KBM-7 (cell line): ENCODE measurements at regions not wholly inside any gene's neighbourhood (a gene's known extent, or its start where the extent isn't known, plus 50 kb on each side); places are given as distances from the start of the nearest gene placed in this dataset.

Source experiments
- DNase-seq: peaks from one replicate; pipeline ENCODE4 v3.0.0-alpha.2; 2015
- in situ Hi-C: fragments of 300-500 bp; cut with MboI; formaldehyde crosslinking; loops from 2 replicates; pipeline ENCODE4 v1.14.3; 2020; ENCODE audit warnings: low sequenced_read_pairs, low pct_unique_long_range_greater_than_20kb, mixed read lengths

- in situ Hi-C loops: no loop called here
- no peak for DNase-seq
Measured at GRCh38 chr21:35683664-35684304, 376.5 kb downstream of the SETD4 start.

GRCh38 chr21:35682904-35683549 lies 377.3 kb downstream of the SETD4 start:
- in situ Hi-C loops: no loop called here
- no peak for DNase-seq

GRCh38 chr21:35681946-35682345 lies 378.4 kb downstream of the SETD4 start:
- in situ Hi-C loops: no loop called here
- DNase-seq: no peak

- no peak for DNase-seq
- in situ Hi-C loops: no loop called here
Measured at GRCh38 chr21:35679076-35679475, 381.2 kb downstream of the SETD4 start.

GRCh38 chr21:35678393-35678792 lies 381.9 kb downstream of the SETD4 start:
- in situ Hi-C loops: no loop called here
- DNase-seq: no peak

- in situ Hi-C loops: no loop called here
- DNase-seq: no peak
Measured at GRCh38 chr21:35677298-35677841, 383.0 kb downstream of the SETD4 start.

GRCh38 chr21:35674895-35675470 lies 385.3 kb downstream of the SETD4 start:
- no peak for DNase-seq
- in situ Hi-C loops: loop anchor here (25.0 kb wide), 1 partner anchor 87 kb away; no protein-coding TSS in a partner anchor

GRCh38 chr21:35674091-35674671 lies 386.1 kb downstream of the SETD4 start:
- in situ Hi-C loops: loop anchor here (25.0 kb wide), 1 partner anchor 88 kb away; no protein-coding TSS in a partner anchor

GRCh38 chr21:35672313-35672712 lies 388.0 kb downstream of the SETD4 start:
- in situ Hi-C loops: loop anchor here (25.0 kb wide), 1 partner anchor 90 kb away; no protein-coding TSS in a partner anchor
- no peak for DNase-seq

More at GRCh38 chr21:35674091-35674671, 386.1 kb downstream of the SETD4 start:
- no peak for DNase-seq

- no peak for DNase-seq
- in situ Hi-C loops: loop anchor here (25.0 kb wide), 1 partner anchor 98 kb away; no protein-coding TSS in a partner anchor
Measured at GRCh38 chr21:35664683-35665082, 395.6 kb downstream of the SETD4 start.

- DNase-seq: no peak
- in situ Hi-C loops: loop anchor here (25.0 kb wide), 1 partner anchor 98 kb away; no protein-coding TSS in a partner anchor
Measured at GRCh38 chr21:35663856-35664606, 396.3 kb downstream of the SETD4 start.

- DNase-seq: peak; percentile 73
- in situ Hi-C loops: loop anchor here (25.0 kb wide), 1 partner anchor 104 kb away; no protein-coding TSS in a partner anchor
Measured at GRCh38 chr21:35658242-35658641, 402.1 kb downstream of the SETD4 start.

- DNase-seq: no peak
- in situ Hi-C loops: loop anchor here (25.0 kb wide), 1 partner anchor 109 kb away; no protein-coding TSS in a partner anchor
Measured at GRCh38 chr21:35652872-35653271, 407.5 kb downstream of the SETD4 start.

- no peak for DNase-seq
- in situ Hi-C loops: loop anchor here (25.0 kb wide), 1 partner anchor 110 kb away; no protein-coding TSS in a partner anchor
Measured at GRCh38 chr21:35652196-35652595, 408.1 kb downstream of the SETD4 start.

- DNase-seq: no peak
- in situ Hi-C loops: loop anchor here (25.0 kb wide), 1 partner anchor 111 kb away; no protein-coding TSS in a partner anchor
Measured at GRCh38 chr21:35651196-35651595, 409.1 kb downstream of the SETD4 start.

GRCh38 chr21:35649186-35649585 lies 411.1 kb downstream of the SETD4 start:
- in situ Hi-C loops: no loop called here
- DNase-seq: no peak

GRCh38 chr21:35648512-35648911 lies 411.8 kb downstream of the SETD4 start:
- in situ Hi-C loops: no loop called here
- no peak for DNase-seq

GRCh38 chr21:35646606-35647005 lies 413.7 kb downstream of the SETD4 start:
- in situ Hi-C loops: no loop called here
- DNase-seq: no peak

GRCh38 chr21:35645991-35646390 lies 414.3 kb downstream of the SETD4 start:
- in situ Hi-C loops: no loop called here
- DNase-seq: no peak
